ENCODE measurements at regions not wholly inside any gene's neighbourhood (a gene's known extent, or its start where the extent isn't known, plus 50 kb on each side); places are given as distances from the start of the nearest gene placed in this dataset.

GRCh38 chr6:141337191-141337590 lies 795.5 kb upstream of the GJE1 start:
- no peak for TF ChIP-seq CTCF (IDR thresholded peaks at IDR 0.05; ENCODE audit: insufficient read depth in 1 of 2, low read depth in 1 of 2, low read length in 1 of 2, severe bottlenecking in 1 of 2, unreplicated experiment in 1 of 2)
- H3K4me3 ChIP-seq (ENCODE audit: low read depth, low read length) = no peak overlapping the region
- intact Hi-C loops (cut with micrococcal nuclease; ENCODE audit: unreplicated experiment) = no loop called here
- Mint-ChIP-seq H3K4me1 (ENCODE audit: low read depth, unreplicated experiment) (no peaks in the 10 kb centered on the region), H3K9me3 (ENCODE audit: unreplicated experiment) (no peaks in the 10 kb centered on the region), H3K27ac (ENCODE audit: unreplicated experiment) (no peak overlapping the region), H3K4me3 (ENCODE audit: unreplicated experiment) (no peak overlapping the region), H3K27me3 (ENCODE audit: insufficient read depth, unreplicated experiment) (no peaks in the 10 kb centered on the region), H3K36me3 (ENCODE audit: insufficient read depth, unreplicated experiment) (no peaks in the 10 kb centered on the region)
- ChIA-PET POLR2A (no interaction called here), CTCF (no interaction called here)
- H3K4me1 ChIP-seq = no peaks in the 10 kb centered on the region
- no peak for DNase-seq
- H3K27me3 ChIP-seq (replicated peaks; ENCODE audit: control insufficient read depth, insufficient read depth, low read length) = no peaks in the 10 kb centered on the region
- H3K9me3 ChIP-seq = no peaks in the 10 kb centered on the region
- H3K36me3 ChIP-seq (ENCODE audit: control insufficient read depth, insufficient read depth, low read length) = no peaks in the 10 kb centered on the region
- no TSS peak for BruUV-seq (replicated peaks)

- no peaks in the 10 kb centered on the region for H3K9me3 ChIP-seq
- H3K36me3 ChIP-seq (ENCODE audit: control insufficient read depth, insufficient read depth, low read length) = no peaks in the 10 kb centered on the region
- no peaks in the 10 kb centered on the region for H3K27me3 Mint-ChIP-seq (ENCODE audit: insufficient read depth, unreplicated experiment)
- H3K36me3 Mint-ChIP-seq (ENCODE audit: insufficient read depth, unreplicated experiment) = no peaks in the 10 kb centered on the region
- H3K27me3 ChIP-seq (replicated peaks; ENCODE audit: control insufficient read depth, insufficient read depth, low read length) = no peaks in the 10 kb centered on the region
- H3K4me1 Mint-ChIP-seq (ENCODE audit: low read depth, unreplicated experiment) = no peaks in the 10 kb centered on the region
- no peak overlapping the region for H3K4me3 Mint-ChIP-seq (ENCODE audit: unreplicated experiment)
- ChIA-PET CTCF (no interaction called here), POLR2A (no interaction called here)
- no peak overlapping the region for H3K4me3 ChIP-seq (ENCODE audit: low read depth, low read length)
- no peaks in the 10 kb centered on the region for H3K9me3 Mint-ChIP-seq (ENCODE audit: unreplicated experiment)
- no peak for DNase-seq
- no peak overlapping the region for H3K27ac Mint-ChIP-seq (ENCODE audit: unreplicated experiment)
- H3K4me1 ChIP-seq = no peaks in the 10 kb centered on the region
- no peak for TF ChIP-seq CTCF (IDR thresholded peaks at IDR 0.05; ENCODE audit: insufficient read depth in 1 of 2, low read depth in 1 of 2, low read length in 1 of 2, severe bottlenecking in 1 of 2, unreplicated experiment in 1 of 2)
- intact Hi-C loops (cut with micrococcal nuclease; ENCODE audit: unreplicated experiment) = no loop called here
- BruUV-seq (replicated peaks) = no TSS peak
Measured at GRCh38 chr6:141335477-141336273, 797.0 kb upstream of the GJE1 start.

GRCh38 chr6:141326925-141327324 lies 805.8 kb upstream of the GJE1 start:
- Histone ChIP-seq H3K36me3 (ENCODE audit: control insufficient read depth, insufficient read depth, low read length) (no peaks in the 10 kb centered on the region), H3K9me3 (no peaks in the 10 kb centered on the region), H3K4me3 (ENCODE audit: low read depth, low read length) (no peak overlapping the region), H3K27me3 (replicated peaks; ENCODE audit: control insufficient read depth, insufficient read depth, low read length) (no peaks in the 10 kb centered on the region), H3K4me1 (no peaks in the 10 kb centered on the region)
- no peak for TF ChIP-seq CTCF (IDR thresholded peaks at IDR 0.05; ENCODE audit: insufficient read depth in 1 of 2, low read depth in 1 of 2, low read length in 1 of 2, severe bottlenecking in 1 of 2, unreplicated experiment in 1 of 2)
- H3K4me1 Mint-ChIP-seq (ENCODE audit: low read depth, unreplicated experiment) = no peaks in the 10 kb centered on the region
- POLR2A ChIA-PET = interaction anchor here (0.6 kb wide), 1 partner anchor 15 kb away, joined by 3 read pairs; no protein-coding TSS in a partner anchor
- CTCF ChIA-PET = interaction anchor here (0.7 kb wide), 1 partner anchor 36 kb away, joined by 3 read pairs; no protein-coding TSS in a partner anchor
- no peak overlapping the region for H3K4me3 Mint-ChIP-seq (ENCODE audit: unreplicated experiment)
- H3K27me3 Mint-ChIP-seq (ENCODE audit: insufficient read depth, unreplicated experiment) = no peaks in the 10 kb centered on the region
- no peaks in the 10 kb centered on the region for H3K36me3 Mint-ChIP-seq (ENCODE audit: insufficient read depth, unreplicated experiment)
- BruUV-seq (replicated peaks) = no TSS peak
- no peak for DNase-seq
- intact Hi-C loops (cut with micrococcal nuclease; ENCODE audit: unreplicated experiment) = no loop called here
- no peaks in the 10 kb centered on the region for H3K9me3 Mint-ChIP-seq (ENCODE audit: unreplicated experiment)
- no peak overlapping the region for H3K27ac Mint-ChIP-seq (ENCODE audit: unreplicated experiment)
